GM03348 (cell line): ENCODE measurements at regions not wholly inside any gene's neighbourhood (a gene's known extent, or its start where the extent isn't known, plus 50 kb on each side); places are given as distances from the start of the nearest gene placed in this dataset.
"Not testable (repeated sequence)": the region's sequence is repeated elsewhere in the genome, so short reads cannot be mapped to it uniquely, and the experiment has no call there.

Experiments used
- DNase-seq: peaks from one replicate; pipeline ENCODE4 v3.0.0; 2012; ENCODE audit warnings: low spot score

DNA sequence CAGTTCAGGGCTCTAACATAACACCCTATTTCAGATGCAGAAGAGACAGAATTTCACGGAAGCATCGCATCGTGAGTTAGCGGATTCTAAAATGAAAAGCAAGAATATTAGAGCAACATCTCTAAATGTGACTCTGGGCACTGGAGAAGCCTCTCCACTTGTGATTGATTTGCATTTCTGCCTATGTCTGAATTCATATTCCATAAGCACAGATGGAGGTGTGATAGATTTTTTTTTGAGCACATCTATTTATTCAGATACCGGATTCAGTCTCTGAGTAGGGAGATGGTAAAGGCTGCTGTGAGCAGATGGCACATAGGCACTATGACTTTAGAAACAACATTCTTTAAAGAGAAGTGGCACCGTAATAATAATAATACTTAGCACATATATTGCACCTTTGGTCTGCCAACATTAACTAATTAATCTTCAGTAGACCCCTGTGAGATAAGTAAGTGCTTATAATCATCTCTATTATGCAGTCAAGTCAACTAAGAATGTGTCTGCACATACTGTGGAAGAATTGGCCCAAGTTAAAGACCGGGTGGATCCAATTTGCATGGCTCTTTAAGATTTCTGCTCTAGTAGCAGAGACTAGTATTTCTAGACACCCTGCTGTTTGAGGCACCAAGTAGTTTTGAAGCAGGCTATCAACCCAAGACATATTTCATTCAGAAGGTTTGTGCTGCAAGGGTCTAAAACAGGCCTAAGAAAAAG lies 685.0 kb downstream of the CETN3 start:
- DNase-seq, result no peak

- DNase-seq, result no peak
Observed at GRCh38 chr5:89723907-89724306, 685.6 kb downstream of the CETN3 start.

GRCh38 chr5:89722538-89722937 lies 687.0 kb downstream of the CETN3 start:
- no peak for DNase-seq

GRCh38 chr5:89721931-89722330 lies 687.6 kb downstream of the CETN3 start:
- no peak for DNase-seq

GRCh38 chr5:89721353-89721752 lies 688.2 kb downstream of the CETN3 start:
- no peak for DNase-seq

DNA sequence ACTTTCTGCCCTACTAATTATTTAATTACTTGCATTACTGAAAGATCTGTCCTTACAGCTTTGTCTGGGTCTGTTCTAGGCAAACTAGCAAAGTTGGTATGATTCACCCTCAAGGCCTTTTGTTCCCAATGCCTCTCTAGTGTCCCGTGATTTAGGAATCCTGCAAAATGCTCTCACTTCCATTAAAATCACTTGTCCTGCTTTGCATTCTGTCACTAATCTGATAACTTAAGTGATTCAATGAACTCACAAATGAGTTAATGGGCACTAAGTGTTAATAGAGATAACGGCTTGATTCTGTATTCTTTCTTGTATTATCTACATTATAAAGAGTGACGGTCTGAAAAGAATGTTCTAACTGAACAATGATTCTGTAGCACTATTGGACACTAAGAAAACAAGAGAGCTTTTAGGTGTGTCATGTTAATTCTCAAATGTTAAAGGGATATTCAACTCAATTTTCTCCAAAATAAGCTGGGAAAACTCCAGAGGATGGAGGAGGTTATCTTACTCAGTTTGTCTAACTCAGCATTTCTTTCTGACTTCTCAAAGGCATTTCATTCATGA lies 697.3 kb downstream of the CETN3 start:
- DNase-seq, result no peak

DNA sequence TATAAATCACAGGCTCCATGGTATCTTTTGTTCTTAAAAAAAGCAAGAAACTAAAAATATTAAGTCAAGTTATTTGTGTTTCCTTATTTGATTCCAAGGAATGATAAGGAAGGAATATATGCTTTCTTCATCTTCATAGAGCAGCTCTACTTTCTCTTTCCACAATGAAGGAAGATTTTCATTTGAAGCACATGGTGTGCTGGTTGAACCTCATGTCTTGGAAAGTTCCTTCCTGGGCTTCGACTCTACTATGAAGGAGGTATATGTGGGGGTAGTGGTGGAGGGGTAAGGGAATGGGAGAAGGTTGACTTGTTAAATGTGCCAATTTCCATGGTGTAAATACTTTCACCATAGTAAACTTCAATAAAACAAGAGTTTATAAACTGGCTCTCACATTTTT lies 698.0 kb downstream of the CETN3 start:
- no peak for DNase-seq

GRCh38 chr5:89710006-89710405 lies 699.5 kb downstream of the CETN3 start:
- DNase-seq, result no peak

GRCh38 chr5:89707891-89708290 lies 701.7 kb downstream of the CETN3 start:
- DNase-seq, result no peak

DNA sequence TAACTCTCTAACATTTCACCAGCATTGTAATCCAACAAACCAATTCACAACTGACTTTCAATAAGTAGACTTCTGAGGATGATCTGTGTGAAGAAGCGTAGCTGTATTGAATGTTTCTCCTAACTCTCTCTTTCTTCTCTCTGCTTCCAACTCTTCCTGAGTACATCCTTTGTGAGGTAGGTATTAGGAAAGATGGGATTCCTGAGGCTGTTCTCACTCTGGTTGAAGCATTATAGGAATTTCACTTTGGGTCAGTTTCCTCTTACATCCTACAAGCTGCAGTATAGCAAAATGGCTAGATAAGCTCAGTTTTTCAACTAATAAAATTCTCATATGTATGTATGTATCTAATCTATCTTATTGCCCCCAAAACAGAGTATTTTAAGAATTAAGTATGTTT lies 702.8 kb downstream of the CETN3 start:
- no peak for DNase-seq

DNA sequence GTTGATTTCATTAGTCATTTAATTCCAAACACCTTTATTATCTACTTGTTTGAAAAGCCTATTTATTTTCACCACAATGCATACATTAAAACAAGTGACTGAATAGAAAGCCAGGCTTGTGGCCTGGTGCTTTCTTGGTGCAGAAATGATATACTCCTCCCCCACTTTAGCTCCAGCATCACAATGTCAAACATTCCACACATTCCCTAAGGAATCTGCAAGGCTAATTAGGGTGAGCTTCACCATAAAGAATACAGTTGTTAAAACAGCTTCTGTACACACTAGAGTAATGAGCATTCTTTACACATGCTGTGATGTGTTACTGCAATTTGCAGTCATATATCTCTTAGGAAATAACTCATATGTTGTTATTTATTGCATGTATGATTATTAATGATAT lies 705.7 kb downstream of the CETN3 start:
- DNase-seq, result peak; percentile 42

GRCh38 chr5:89698028-89698427 lies 711.5 kb downstream of the CETN3 start:
- no peak for DNase-seq

DNA sequence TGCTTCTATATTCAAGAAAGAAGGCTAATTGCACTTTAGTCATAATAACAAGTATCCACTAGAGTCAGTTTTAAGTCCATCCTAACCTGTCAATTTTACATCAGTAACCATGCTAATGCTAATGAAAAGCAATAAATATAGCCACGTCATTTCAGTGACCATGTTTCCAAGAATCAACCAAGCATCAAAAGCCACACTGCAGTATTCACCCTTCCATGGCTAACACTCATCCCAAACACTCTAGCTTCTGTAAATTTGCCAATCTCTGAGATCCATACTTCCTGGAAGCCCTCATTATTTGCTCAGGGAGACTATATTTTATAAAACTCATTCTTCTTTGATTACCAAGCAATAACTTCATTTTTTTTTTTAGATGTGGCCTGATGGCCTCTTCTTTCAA lies 712.0 kb downstream of the CETN3 start:
- no peak for DNase-seq

- DNase-seq, result no peak
Observed at GRCh38 chr5:89695371-89695770, 714.2 kb downstream of the CETN3 start.

DNA sequence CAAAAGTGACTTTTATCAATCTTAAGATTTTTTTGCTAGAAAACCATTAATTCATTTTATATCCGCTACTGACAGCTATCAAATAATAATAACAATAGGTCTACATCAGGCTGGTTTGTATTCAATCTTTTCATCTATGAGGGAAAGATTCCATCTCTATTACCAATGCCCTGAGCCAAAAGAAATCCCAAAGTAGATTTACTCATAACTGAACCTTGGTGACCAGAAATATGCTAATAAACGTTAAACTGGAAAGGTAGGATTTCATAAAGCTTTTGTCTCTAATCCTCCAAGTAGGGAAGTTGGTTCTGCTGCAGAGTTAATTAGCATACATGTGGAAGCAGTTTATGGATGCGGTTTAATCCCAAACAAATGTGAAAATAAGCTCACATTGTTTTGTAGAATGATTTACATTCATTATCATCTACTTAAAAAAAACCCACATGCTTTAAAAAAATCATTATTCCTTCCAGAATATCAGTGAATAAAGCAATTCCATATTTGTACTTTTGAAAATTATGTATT lies 715.5 kb downstream of the CETN3 start:
- DNase-seq, result no peak

- no peak for DNase-seq
Observed at GRCh38 chr5:89690331-89690730, 719.2 kb downstream of the CETN3 start.

- no peak for DNase-seq
Observed at GRCh38 chr5:89686081-89686765, 723.3 kb downstream of the CETN3 start.

GRCh38 chr5:89676634-89677033 lies 732.9 kb downstream of the CETN3 start:
- DNase-seq, result no peak

DNA sequence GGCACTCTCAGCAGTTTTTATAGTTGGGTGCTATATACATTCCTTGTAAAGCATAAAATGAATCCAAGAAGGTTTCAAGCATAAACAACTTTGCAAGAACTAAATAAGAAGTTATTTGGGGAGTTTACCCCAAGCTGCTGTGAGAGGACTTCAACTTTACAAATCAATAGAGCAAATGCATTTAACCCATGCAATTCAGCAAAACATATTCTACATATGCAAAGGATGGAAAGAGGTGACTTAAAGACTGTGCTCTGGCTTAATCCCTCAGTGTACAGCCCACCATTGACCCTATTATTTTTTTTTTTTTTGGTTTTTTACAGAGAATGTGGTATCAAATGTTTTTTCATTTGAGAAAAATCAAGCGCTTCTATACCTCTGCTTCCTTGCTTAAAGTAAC lies 736.5 kb downstream of the CETN3 start:
- DNase-seq, result no peak

DNA sequence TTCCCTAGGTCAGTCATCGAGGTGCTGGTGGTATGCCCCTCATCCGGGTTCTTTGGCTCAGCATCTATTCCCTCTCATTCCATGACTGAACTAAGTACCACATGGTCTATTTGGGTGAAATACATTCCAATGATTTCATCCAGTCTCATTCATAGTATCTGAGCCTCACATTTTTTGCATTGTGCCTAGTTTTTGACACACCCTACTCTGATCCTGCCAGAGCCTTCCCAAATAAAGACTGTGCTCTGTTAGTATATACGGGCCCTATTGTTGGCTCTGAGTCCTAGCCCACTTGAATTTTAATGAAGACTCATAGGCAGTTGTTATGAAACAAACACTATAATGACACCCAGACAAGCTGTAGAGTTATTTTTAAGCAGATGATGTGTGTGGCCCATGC lies 740.7 kb downstream of the CETN3 start:
- DNase-seq, result peak; percentile 27

GRCh38 chr5:89662499-89662898 lies 747.1 kb downstream of the CETN3 start:
- no peak for DNase-seq

DNA sequence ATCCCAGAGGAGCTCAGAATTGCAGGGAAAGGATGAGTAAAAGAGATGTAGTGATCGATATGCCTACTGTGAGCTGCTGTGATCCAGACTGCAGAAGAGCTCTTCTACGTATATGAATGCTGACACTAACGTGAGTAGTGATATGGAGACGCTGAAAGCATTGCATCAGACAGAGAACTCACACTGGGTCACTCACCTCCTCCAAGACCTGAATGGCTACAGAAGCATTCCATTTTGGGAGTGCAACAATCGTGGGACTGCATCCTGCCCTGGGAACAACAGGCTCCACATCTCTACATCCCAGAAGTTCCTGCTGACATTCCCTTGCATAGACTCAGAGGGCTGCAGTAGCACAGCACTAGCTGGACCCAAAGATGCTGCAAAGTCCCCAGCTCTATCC lies 755.9 kb upstream of the MEF2C start:
- DNase-seq, result no peak

- not testable (repeated sequence) for DNase-seq
Observed at GRCh38 chr5:89634176-89634575, 751.2 kb upstream of the MEF2C start.
